H1 (cell line): ENCODE measurements at regions not wholly inside any gene's neighbourhood (a gene's known extent, or its start where the extent isn't known, plus 50 kb on each side); places are given as distances from the start of the nearest gene placed in this dataset.

Experiments
- CTCF ChIA-PET: fragments of 300-600 bp; sonication (Branson Sonifier 250); formaldehyde crosslinking; loops from one replicate; lab custom pipeline; 2021; ENCODE audit not compliant: partially characterized antibody; lab: Charles Lee
- POLR2A ChIA-PET: fragments of 300-600 bp; sonication (Branson Sonifier 250); formaldehyde crosslinking; loops from one replicate; lab custom pipeline; 2021; ENCODE audit warnings: inconsistent platforms; ENCODE audit not compliant: partially characterized antibody; lab: Charles Lee
- DNase-seq, 2 experiments: peaks; one replicate each; pipeline versions ENCODE4 v3.0.0 to v3.0.0-alpha.2; 2010 to 2022; ENCODE audit warnings: low spot score in 2 of 2, low read depth in 1 of 2, mixed read lengths in 1 of 2
- FAIRE-seq: peaks from 2 replicates; lab custom pipeline; 2011; peaks lifted over from hg19 to GRCh38; lab: Jason Lieb, UNC
- H2AFZ ChIP-seq: 2 replicates; pipeline ENCODE4 v1.8.1; 2012; ENCODE audit warnings: low read length, inconsistent platforms
- H2AK5ac ChIP-seq: 2 replicates; pipeline ENCODE4 v1.6.1; 2013; ENCODE audit warnings: low read depth, low read length
- H2BK120ac ChIP-seq: replicated peaks from 2 replicates; pipeline ENCODE3; 2013; ENCODE audit warnings: low read depth, low read length, inconsistent platforms
- H2BK12ac ChIP-seq: 2 replicates; pipeline ENCODE4 v1.6.1; 2013; ENCODE audit warnings: low read depth, low read length
- H2BK15ac ChIP-seq: 2 replicates; pipeline ENCODE4 v1.6.1; 2013; ENCODE audit warnings: low read length
- H2BK20ac ChIP-seq: 2 replicates; pipeline ENCODE4 v1.6.1; 2013; ENCODE audit warnings: low read length
- H2BK5ac ChIP-seq: 2 replicates; pipeline ENCODE4 v1.6.1; 2013; ENCODE audit warnings: low read depth, low read length
- H3K14ac ChIP-seq: 2 replicates; pipeline ENCODE4 v1.6.1; 2013; ENCODE audit warnings: inconsistent platforms; ENCODE audit not compliant: insufficient read length
- H3K18ac ChIP-seq: 2 replicates; pipeline ENCODE4 v1.6.1; 2013; ENCODE audit warnings: low read length; ENCODE audit errors: extremely low read depth
- H3K23ac ChIP-seq: 2 replicates; pipeline ENCODE4 v1.6.1; 2013; ENCODE audit warnings: inconsistent platforms; ENCODE audit not compliant: insufficient read length
- H3K23me2 ChIP-seq: 2 replicates; pipeline ENCODE4 v1.6.1; 2013; ENCODE audit warnings: low read depth, low read length
- H3K27ac ChIP-seq: 2 replicates; pipeline ENCODE4 v1.6.1; 2011; ENCODE audit warnings: low read depth, low read length, inconsistent platforms
- H3K27me3 ChIP-seq, 4 experiments: replicated peaks in 1 of 4; 1 replicate in 1 of 4; 2 replicates in 3 of 4; pipeline versions ENCODE4 v1.6.1 to v1.8.1; 2011 to 2013; ENCODE audit warnings: low read length in 3 of 4, mild to moderate bottlenecking in 3 of 4, inconsistent platforms in 2 of 4, mixed read lengths in 2 of 4, moderate library complexity in 1 of 4; ENCODE audit not compliant: control insufficient read depth in 3 of 4, insufficient read depth in 3 of 4; ENCODE audit errors: extremely low read depth in 1 of 4
- H3K36me3 ChIP-seq, 4 experiments: 2 replicates each; pipeline versions ENCODE4 v1.6.1 to v1.8.1; 2011 to 2013; ENCODE audit warnings: mild to moderate bottlenecking in 4 of 4, low read length in 3 of 4, moderate library complexity in 2 of 4, control low read depth in 1 of 4, inconsistent platforms in 1 of 4; ENCODE audit not compliant: insufficient read depth in 4 of 4, control insufficient read depth in 2 of 4
- H3K4ac ChIP-seq: replicated peaks from 2 replicates; pipeline ENCODE3; 2013; ENCODE audit warnings: low read length, low read depth, mixed read lengths, inconsistent platforms; ENCODE audit not compliant: insufficient read length
- H3K4me1 ChIP-seq, 4 experiments: replicated peaks in 1 of 4; 1 replicate in 1 of 4; 2 replicates in 3 of 4; pipeline versions ENCODE4 v1.6.1 to v1.8.1; 2011 to 2013; ENCODE audit warnings: low read length in 3 of 4, inconsistent platforms in 2 of 4, mixed read lengths in 1 of 4; ENCODE audit not compliant: insufficient read depth in 4 of 4, control insufficient read depth in 3 of 4
- H3K4me2 ChIP-seq, 2 experiments: 2 replicates each; pipeline versions ENCODE4 v1.6.1 to v1.8.1; 2011 to 2013; ENCODE audit warnings: low read depth in 2 of 2, low read length in 2 of 2, control low read depth in 1 of 2, inconsistent platforms in 1 of 2, mild to moderate bottlenecking in 1 of 2; ENCODE audit not compliant: insufficient read depth in 1 of 2
- H3K4me3 ChIP-seq, 4 experiments: fragments of 200-600, 300-600 bp in 1 of 4; sonication (generic), shearing (Covaris generic), sonication (Bioruptor Twin) in 1 of 4; 2 replicates each; pipeline versions ENCODE4 v1.5.1 to v1.8.1; 2011 to 2016; ENCODE audit warnings: low read length in 4 of 4, low read depth in 3 of 4, control low read depth in 2 of 4, inconsistent platforms in 2 of 4, mild to moderate bottlenecking in 2 of 4, mixed read lengths in 1 of 4, moderate library complexity in 1 of 4; ENCODE audit not compliant: insufficient read depth in 2 of 4; ENCODE audit errors: extremely low read depth in 1 of 4
- H3K56ac ChIP-seq: replicated peaks from 2 replicates; pipeline ENCODE3; 2013; ENCODE audit warnings: low read depth, mild to moderate bottlenecking, mixed read lengths, low read length, inconsistent platforms; ENCODE audit not compliant: insufficient read length
- H3K79me1 ChIP-seq: 2 replicates; pipeline ENCODE4 v1.6.1; 2013; ENCODE audit warnings: low read depth, low read length, control low read depth
- H3K79me2 ChIP-seq, 2 experiments: 2 replicates each; pipeline versions ENCODE4 v1.6.1 to v1.8.1; 2012 to 2013; ENCODE audit warnings: low read length in 2 of 2, mild to moderate bottlenecking in 2 of 2, inconsistent platforms in 1 of 2; ENCODE audit not compliant: insufficient read depth in 2 of 2, control insufficient read depth in 1 of 2
- H3K9ac ChIP-seq, 4 experiments: replicated peaks in 1 of 4; 1 replicate in 1 of 4; 2 replicates in 3 of 4; pipeline versions ENCODE4 v1.6.1 to v1.8.1; 2011 to 2013; ENCODE audit warnings: low read depth in 3 of 4, low read length in 3 of 4, control low read depth in 2 of 4, mild to moderate bottlenecking in 2 of 4, moderate library complexity in 2 of 4, inconsistent platforms in 1 of 4; ENCODE audit errors: extremely low read depth in 1 of 4
- H3K9me3 ChIP-seq, 2 experiments: 2 replicates each; pipeline versions ENCODE4 v1.6.1 to v1.8.1; 2012 to 2013; ENCODE audit warnings: mild to moderate bottlenecking in 2 of 2, moderate library complexity in 2 of 2, control low read depth in 1 of 2, inconsistent platforms in 1 of 2, low read depth in 1 of 2, low read length in 1 of 2, mixed read lengths in 1 of 2; ENCODE audit not compliant: insufficient read depth in 2 of 2
- H4K20me1 ChIP-seq, 2 experiments: replicated peaks in 1 of 2; 2 replicates each; pipeline versions ENCODE3 to v1.8.1; 2011 to 2013; ENCODE audit warnings: inconsistent platforms in 2 of 2, low read length in 2 of 2, mild to moderate bottlenecking in 1 of 2; ENCODE audit not compliant: insufficient read depth in 2 of 2, control insufficient read depth in 1 of 2
- H4K5ac ChIP-seq: 2 replicates; pipeline ENCODE4 v1.6.1; 2013; ENCODE audit warnings: low read length, low read depth, mixed read lengths, inconsistent platforms; ENCODE audit not compliant: insufficient read length
- H4K8ac ChIP-seq: 2 replicates; pipeline ENCODE4 v1.8.0; 2013; ENCODE audit warnings: mild to moderate bottlenecking, moderate library complexity, low read length, inconsistent platforms; ENCODE audit not compliant: insufficient read depth; ENCODE audit errors: extremely low read depth
- H4K91ac ChIP-seq: replicated peaks from 2 replicates; pipeline ENCODE3; 2013; ENCODE audit warnings: low read length, mixed read lengths, inconsistent platforms; ENCODE audit not compliant: insufficient read length
- BCL11A ChIP-seq, 2 experiments: IDR thresholded peaks; one replicate each; pipeline ENCODE4 v1.6.1; 2011; ENCODE audit warnings: low read depth in 2 of 2, low read length in 2 of 2, mild to moderate bottlenecking in 2 of 2
- EP300 ChIP-seq, 2 experiments: IDR thresholded peaks; 1 replicate in 1 of 2; 2 replicates in 1 of 2; pipeline ENCODE4 v1.6.1; 2011 to 2012; ENCODE audit warnings: low read depth in 2 of 2, low read length in 2 of 2, mild to moderate bottlenecking in 2 of 2, borderline replicate concordance in 1 of 2, inconsistent platforms in 1 of 2, moderate library complexity in 1 of 2
- JUN ChIP-seq: IDR thresholded peaks from 2 replicates; pipeline ENCODE4 v1.6.1; 2011; ENCODE audit warnings: low read depth, mild to moderate bottlenecking, improper control_type of control experiment, low read length
- SP2 ChIP-seq: IDR thresholded peaks from 2 replicates; pipeline ENCODE4 v1.6.1; 2012; ENCODE audit warnings: mild to moderate bottlenecking, low read length, inconsistent platforms

- Histone ChIP-seq H3K4me3 (no peak overlapping the region), H2BK120ac (no peak overlapping the region), H3K9ac (no peak overlapping the region), H4K20me1 (no peaks in the 10 kb centered on the region), H4K5ac (no peak overlapping the region), H2BK15ac (no peak overlapping the region), H3K79me2 (no peaks in the 10 kb centered on the region), H2BK5ac (no peak overlapping the region), H3K18ac (no peak overlapping the region), H3K27ac (no peak overlapping the region), H4K91ac (no peak overlapping the region), H2AFZ (no peak overlapping the region), H3K36me3 (no peaks in the 10 kb centered on the region), H3K4me2 (no peak overlapping the region), H2AK5ac (no peak overlapping the region), H3K23ac (no peak overlapping the region), H3K4me1 (no peaks in the 10 kb centered on the region), H3K23me2 (no peaks in the 10 kb centered on the region; the same call in 1 of the 2 replicates), H2BK12ac (no peak overlapping the region), H3K56ac (no peak overlapping the region), H3K4ac (no peak overlapping the region), H3K27me3 (no peaks in the 10 kb centered on the region), H3K9me3 (no peaks in the 10 kb centered on the region), H3K14ac (no peak overlapping the region), H4K8ac (no peak overlapping the region), H3K79me1 (no peaks in the 10 kb centered on the region; the same call in 1 of the 2 replicates), H2BK20ac (no peak overlapping the region)
- ChIA-PET CTCF (no interaction called here), POLR2A (no interaction called here)
- FAIRE-seq (no peak), DNase-seq (no peak)
- TF ChIP-seq SP2 (no peak), JUN (no peak), BCL11A (IDR thresholded peaks at IDR 0.05; ENCODE audit: low read depth in 2 of 2, low read length in 2 of 2) (no peak), EP300 (IDR thresholded peaks at IDR 0.05; ENCODE audit: borderline replicate concordance in 1 of 2, low read depth in 2 of 2, low read length in 2 of 2) (no peak)
Measured at GRCh38 chr13:65401315-65401714, 1828.8 kb downstream of the PCDH9 start.
